ENCODE measurements at regions not wholly inside any gene's neighbourhood (a gene's known extent, or its start where the extent isn't known, plus 50 kb on each side); places are given as distances from the start of the nearest gene placed in this dataset.

DNA sequence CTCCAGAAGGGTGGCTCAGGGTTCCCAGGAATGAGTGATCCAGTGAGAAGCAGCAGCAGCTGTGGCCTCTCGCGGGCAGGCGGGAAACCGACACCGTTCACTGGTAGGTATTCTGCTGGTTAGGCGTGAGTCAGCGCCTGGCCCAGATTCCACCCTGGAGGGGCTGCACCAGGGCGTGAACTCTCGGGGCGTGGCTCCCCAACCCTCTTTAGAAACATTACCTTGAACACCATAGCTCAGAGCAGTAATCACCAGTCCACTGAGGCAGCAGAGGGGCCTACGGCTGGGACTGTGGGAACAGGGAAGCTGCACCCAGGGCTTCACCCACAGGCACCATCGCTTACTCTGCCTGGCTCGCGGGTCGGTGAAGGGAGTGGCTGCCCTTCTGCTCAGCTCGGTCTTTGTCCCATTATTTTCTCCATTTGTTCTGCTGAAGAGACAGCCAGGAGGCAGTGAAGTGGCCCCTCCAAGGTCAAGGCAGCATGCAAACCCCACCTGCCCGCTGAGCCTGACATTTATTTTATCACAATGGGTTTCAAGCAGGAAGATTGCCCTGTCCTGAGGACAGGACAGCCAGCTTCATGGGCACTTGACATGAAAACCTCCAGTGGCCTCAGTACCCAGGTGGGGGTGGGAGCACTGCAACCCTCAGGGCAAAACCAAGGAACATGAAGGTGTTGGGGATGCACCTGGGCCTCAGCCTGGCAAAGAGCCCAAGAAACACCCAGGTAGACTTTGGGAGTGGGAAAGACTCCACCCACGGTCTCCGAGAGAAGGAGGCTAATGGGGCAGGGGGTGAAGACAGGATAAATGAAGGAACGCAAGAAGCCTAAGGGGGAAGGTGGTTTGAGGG lies 51.0 kb upstream of the CD93 start:
- DNase-seq (ENCODE audit: low spot score): no peak

DNA sequence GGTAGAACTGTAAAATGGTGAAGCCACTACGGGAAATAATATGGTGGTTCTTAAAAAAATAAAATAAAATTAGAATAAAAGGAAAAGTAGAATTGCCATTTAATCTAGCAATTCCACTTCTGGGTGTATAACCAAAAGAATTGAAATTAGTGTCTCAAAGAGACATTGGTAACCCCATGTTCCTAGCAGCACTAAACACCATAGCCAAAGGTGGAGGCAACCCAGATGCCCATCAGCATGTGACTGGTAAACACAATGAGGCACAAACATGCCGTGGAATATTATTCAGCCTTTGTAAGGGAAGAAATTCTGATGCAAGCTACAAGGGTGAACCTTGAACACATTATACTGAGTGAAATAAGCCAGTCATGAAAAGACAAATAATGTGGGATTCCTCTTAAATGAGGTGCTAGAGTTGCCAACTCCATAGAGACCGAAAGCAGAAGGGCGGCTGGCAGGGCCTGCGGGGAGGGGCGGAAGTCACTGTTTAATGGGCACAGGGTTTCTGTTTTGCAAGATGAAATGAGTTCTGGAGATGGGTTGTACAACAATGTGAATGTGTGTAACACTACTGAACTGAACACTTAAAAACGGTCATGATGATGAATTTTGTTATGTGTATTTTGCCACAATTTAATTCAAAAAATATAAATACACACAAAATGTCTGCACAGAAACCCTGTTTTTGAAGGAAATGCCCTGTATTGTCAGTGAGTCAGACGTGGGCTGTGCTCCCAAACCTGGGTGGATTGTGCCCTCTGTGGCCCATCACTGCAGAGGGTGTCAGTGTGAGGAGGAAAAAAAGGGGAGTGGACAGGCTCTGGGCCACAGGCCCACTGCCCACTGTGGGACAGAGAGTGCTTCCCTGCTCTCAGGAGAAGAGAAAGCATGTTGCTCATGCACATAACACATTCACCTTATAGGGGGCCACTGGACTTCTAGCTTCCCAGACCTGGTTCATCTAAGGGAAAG lies 49.6 kb upstream of the CD93 start:
- DNase-seq (ENCODE audit: low spot score): no peak

All from kidney capillary endothelial cell (primary cell).